ENCODE measurements at regions not wholly inside any gene's neighbourhood (a gene's known extent, or its start where the extent isn't known, plus 50 kb on each side); places are given as distances from the start of the nearest gene placed in this dataset.
A peak's percentile ranks its signal among the peaks of the same experiment; 100 is the strongest.

DNA sequence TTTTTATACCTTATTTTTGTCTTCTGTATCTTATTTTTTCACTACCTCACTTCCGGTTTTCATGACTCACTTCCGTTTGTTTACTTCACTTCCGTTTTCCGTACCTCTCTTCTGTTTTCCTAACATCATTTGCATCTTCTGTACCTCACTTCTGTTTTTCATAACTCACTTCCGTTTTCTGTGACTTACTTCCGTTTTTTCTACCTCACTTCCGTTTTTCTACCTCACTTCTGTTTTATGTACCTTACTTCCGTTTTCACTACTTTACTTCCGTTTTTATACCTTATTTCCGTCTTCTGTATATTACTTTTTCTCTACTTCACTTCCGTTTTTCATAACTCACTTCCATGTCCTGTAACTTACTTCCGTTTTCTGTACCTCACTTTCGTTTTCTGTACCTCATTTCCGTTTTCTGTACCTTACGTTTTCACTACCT, 492.5 kb upstream of the AKR1E2 start:
- no peak overlapping the region for H3K4me3 Mint-ChIP-seq
- 73% methylated on average over 15 of the region's 15 CpGs for WGBS (ENCODE audit: insufficient coverage)
- intact Hi-C loops (cut with micrococcal nuclease), result no loop called here

DNA sequence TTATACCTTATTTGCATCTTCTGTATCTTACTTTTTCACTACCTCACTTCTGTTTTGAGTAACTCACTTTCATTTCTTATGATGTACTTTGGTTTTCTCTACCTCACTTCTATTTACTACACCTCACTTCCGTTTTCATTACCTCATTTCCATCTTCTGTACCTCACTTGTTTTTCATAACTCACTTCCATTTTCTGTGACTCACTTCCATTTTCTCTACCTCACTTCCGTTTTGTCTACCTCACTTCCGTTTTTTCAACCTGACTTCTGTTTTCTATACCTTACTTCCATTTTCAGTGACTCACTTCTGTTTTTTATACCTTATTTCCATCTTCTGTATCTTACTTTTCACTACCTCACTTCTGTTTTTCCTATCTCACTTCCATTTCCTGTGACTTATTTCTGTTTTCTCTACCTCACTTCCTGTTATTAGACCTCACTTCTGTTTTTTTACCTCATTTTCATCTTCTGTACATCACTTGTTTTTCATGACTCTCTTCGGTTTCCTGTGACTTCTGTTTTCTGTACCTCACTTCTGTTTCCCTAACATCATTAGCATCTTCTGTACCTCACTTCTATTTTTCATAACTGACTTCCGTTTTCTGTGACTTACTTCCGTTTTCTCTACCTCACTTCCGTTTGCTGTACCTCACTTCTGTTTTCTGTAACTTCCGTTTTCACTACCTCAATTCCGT, 493.1 kb upstream of the AKR1E2 start:
- H3K27me3 Mint-ChIP-seq (ENCODE audit: low read depth in 2 of 2), result no peaks in the 10 kb centered on the region
- Histone ChIP-seq H3K4me3 (ENCODE audit: low read length) (no peak overlapping the region), H3K4me1 (ENCODE audit: control insufficient read depth, insufficient read depth, low read length) (no peaks in the 10 kb centered on the region), H3K27ac (ENCODE audit: low read length) (peak overlapping the region; percentile 64), H3K36me3 (ENCODE audit: control insufficient read depth, insufficient read depth, low read length) (no peaks in the 10 kb centered on the region), H3K27me3 (ENCODE audit: control insufficient read depth, insufficient read depth, low read length) (no peaks in the 10 kb centered on the region), H3K9me3 (ENCODE audit: control insufficient read depth, insufficient read depth, low read length) (peaks cover 7% of the 10 kb centered on the region)
- no peak overlapping the region for H3K27ac Mint-ChIP-seq
- H3K36me3 Mint-ChIP-seq, result no peaks in the 10 kb centered on the region
- ATAC-seq (no peak), DNase-seq (peak in 1 of 2 donors; percentile 29)
- intact Hi-C loops (cut with micrococcal nuclease), result no loop called here
- no peaks in the 10 kb centered on the region for H3K4me1 Mint-ChIP-seq
- TF ChIP-seq, protein P1, sequence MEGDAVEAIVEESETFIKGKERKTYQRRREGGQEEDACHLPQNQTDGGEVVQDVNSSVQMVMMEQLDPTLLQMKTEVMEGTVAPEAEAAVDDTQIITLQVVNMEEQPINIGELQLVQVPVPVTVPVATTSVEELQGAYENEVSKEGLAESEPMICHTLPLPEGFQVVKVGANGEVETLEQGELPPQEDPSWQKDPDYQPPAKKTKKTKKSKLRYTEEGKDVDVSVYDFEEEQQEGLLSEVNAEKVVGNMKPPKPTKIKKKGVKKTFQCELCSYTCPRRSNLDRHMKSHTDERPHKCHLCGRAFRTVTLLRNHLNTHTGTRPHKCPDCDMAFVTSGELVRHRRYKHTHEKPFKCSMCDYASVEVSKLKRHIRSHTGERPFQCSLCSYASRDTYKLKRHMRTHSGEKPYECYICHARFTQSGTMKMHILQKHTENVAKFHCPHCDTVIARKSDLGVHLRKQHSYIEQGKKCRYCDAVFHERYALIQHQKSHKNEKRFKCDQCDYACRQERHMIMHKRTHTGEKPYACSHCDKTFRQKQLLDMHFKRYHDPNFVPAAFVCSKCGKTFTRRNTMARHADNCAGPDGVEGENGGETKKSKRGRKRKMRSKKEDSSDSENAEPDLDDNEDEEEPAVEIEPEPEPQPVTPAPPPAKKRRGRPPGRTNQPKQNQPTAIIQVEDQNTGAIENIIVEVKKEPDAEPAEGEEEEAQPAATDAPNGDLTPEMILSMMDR (IDR thresholded peaks at IDR 0.05), result no peak
- H3K9me3 Mint-ChIP-seq, result no peaks in the 10 kb centered on the region
- no peak overlapping the region for H3K4me3 Mint-ChIP-seq
- WGBS (ENCODE audit: insufficient coverage), result 72% methylated on average over 9 of the region's 9 CpGs

More for the DNA sequence above, 492.5 kb upstream of the AKR1E2 start:
- Mint-ChIP-seq H3K27me3 (ENCODE audit: low read depth in 2 of 2) (no peaks in the 10 kb centered on the region), H3K27ac (no peak overlapping the region), H3K4me1 (no peaks in the 10 kb centered on the region), H3K9me3 (no peaks in the 10 kb centered on the region), H3K36me3 (no peaks in the 10 kb centered on the region)
- peak in 1 of 2 donors; percentile 18 for DNase-seq
- TF ChIP-seq, protein P1 (IDR thresholded peaks at IDR 0.05), result no peak
- no peaks in the 10 kb centered on the region for H3K36me3 ChIP-seq (ENCODE audit: control insufficient read depth, insufficient read depth, low read length)
- H3K27ac ChIP-seq (ENCODE audit: low read length), result peak overlapping the region; percentile 64
- H3K9me3 ChIP-seq (ENCODE audit: control insufficient read depth, insufficient read depth, low read length), result peaks cover 7% of the 10 kb centered on the region
- no peaks in the 10 kb centered on the region for H3K27me3 ChIP-seq (ENCODE audit: control insufficient read depth, insufficient read depth, low read length)
- no peak overlapping the region for H3K4me3 ChIP-seq (ENCODE audit: low read length)
- ATAC-seq, result no peak
- H3K4me1 ChIP-seq (ENCODE audit: control insufficient read depth, insufficient read depth, low read length), result no peaks in the 10 kb centered on the region

DNA sequence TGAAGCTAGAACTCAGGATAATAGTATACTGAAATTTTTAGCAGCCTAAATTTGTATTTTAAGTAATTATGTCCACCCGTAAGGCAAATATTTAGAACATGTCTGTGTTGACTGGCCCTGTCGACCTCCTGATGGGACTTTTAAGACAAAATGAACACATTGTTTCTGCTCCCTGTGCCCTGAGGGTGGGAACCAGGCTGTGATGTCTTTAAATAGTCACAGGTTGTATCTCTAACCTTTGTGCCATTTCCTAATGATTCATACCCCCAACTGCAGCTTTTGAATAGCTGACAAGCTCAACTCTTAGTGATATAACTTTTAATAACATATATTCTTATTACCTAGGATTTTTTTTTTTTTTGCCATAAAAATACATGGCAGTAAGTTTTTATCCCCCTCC, 494.9 kb upstream of the AKR1E2 start:
- ATAC-seq (no peak), DNase-seq (no peak)
- Mint-ChIP-seq H3K9me3 (no peaks in the 10 kb centered on the region), H3K27me3 (ENCODE audit: low read depth in 2 of 2) (no peaks in the 10 kb centered on the region), H3K4me1 (no peaks in the 10 kb centered on the region), H3K36me3 (no peaks in the 10 kb centered on the region), H3K4me3 (no peak overlapping the region), H3K27ac (no peak overlapping the region)
- intact Hi-C loops (cut with micrococcal nuclease), result no loop called here
- Histone ChIP-seq H3K27ac (ENCODE audit: low read length) (no peak overlapping the region), H3K27me3 (ENCODE audit: control insufficient read depth, insufficient read depth, low read length) (no peaks in the 10 kb centered on the region), H3K36me3 (ENCODE audit: control insufficient read depth, insufficient read depth, low read length) (no peaks in the 10 kb centered on the region), H3K4me1 (ENCODE audit: control insufficient read depth, insufficient read depth, low read length) (no peaks in the 10 kb centered on the region), H3K4me3 (ENCODE audit: low read length) (no peak overlapping the region), H3K9me3 (ENCODE audit: control insufficient read depth, insufficient read depth, low read length) (peaks cover 7% of the 10 kb centered on the region)
- TF ChIP-seq, protein P1 (IDR thresholded peaks at IDR 0.05), result no peak
- WGBS (ENCODE audit: insufficient coverage), result 91% methylated on average over 2 of the region's 2 CpGs

DNA sequence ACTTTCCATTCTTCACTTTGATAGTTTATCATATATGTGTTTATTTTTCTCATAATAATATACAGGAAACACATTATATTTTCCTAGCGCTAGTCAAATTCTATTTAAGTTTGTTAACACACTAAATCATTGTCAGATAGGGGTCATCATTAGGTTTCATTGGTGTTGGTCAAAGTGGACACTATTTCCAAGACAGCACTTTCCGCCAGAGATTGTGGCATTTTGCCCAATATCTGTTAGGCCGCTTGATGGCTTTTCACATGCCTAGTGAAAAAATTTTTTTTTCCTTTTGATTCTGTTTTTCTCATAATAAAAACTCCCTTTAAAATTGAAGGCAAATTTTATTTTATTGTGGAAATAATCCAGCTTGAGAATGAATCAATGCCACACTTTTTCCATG, 495.4 kb upstream of the AKR1E2 start:
- DNase-seq, result no peak
- Mint-ChIP-seq H3K4me1 (no peaks in the 10 kb centered on the region), H3K27ac (no peak overlapping the region), H3K27me3 (ENCODE audit: low read depth in 2 of 2) (no peaks in the 10 kb centered on the region), H3K4me3 (no peak overlapping the region), H3K9me3 (no peaks in the 10 kb centered on the region), H3K36me3 (no peaks in the 10 kb centered on the region)
- H3K27me3 ChIP-seq (ENCODE audit: control insufficient read depth, insufficient read depth, low read length), result no peaks in the 10 kb centered on the region
- WGBS (ENCODE audit: insufficient coverage), result 100% methylated on average over 2 of the region's 3 CpGs
- H3K27ac ChIP-seq (ENCODE audit: low read length), result no peak overlapping the region
- H3K4me3 ChIP-seq (ENCODE audit: low read length), result no peak overlapping the region
- intact Hi-C loops (cut with micrococcal nuclease), result no loop called here
- no peaks in the 10 kb centered on the region for H3K4me1 ChIP-seq (ENCODE audit: control insufficient read depth, insufficient read depth, low read length)
- no peak for ATAC-seq
- TF ChIP-seq, protein P1 (IDR thresholded peaks at IDR 0.05), result no peak
- H3K36me3 ChIP-seq (ENCODE audit: control insufficient read depth, insufficient read depth, low read length), result no peaks in the 10 kb centered on the region
- peaks cover 7% of the 10 kb centered on the region for H3K9me3 ChIP-seq (ENCODE audit: control insufficient read depth, insufficient read depth, low read length)

Measured in natural killer cell (primary cell).